ENCODE measurements at regions not wholly inside any gene's neighbourhood (a gene's known extent, or its start where the extent isn't known, plus 50 kb on each side); places are given as distances from the start of the nearest gene placed in this dataset.
A peak's percentile ranks its signal among the peaks of the same experiment; 100 is the strongest.
"Not testable (repeated sequence)": the region's sequence is repeated elsewhere in the genome, so short reads cannot be mapped to it uniquely, and the experiment has no call there.

DNA sequence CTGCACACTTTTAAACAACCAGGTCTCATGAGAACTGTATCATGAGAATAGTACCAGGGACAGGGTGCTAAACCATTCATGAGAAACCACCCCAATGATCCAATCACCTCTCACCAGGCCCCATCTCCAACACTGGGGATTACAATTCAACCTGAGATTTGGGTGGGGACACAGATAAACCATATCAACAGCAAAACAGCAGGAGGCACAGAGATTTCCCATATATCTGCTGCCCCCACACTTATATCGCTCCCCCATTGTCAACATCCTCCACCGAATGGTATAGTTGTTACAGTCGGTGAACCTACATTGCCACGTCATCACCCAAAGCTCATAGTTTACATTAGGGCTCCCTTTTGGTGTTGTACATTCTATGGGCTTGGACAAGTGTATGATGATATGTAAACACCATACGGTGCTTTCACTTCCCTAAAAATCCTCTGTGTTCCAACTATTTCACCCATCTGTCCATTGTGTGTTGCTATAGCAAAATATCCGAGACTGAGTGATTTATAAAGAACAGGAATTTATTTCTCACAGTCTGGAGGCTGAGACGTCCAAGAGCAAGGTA, 224.8 kb downstream of the FAM43A start:
- H3K4me1 ChIP-seq = no peaks in the 10 kb centered on the region
- TF ChIP-seq POLR2AphosphoS5 (IDR thresholded peaks at IDR 0.05) (no peak), POLR2A (IDR thresholded peaks at IDR 0.05) (no peak)
- TF ChIP-seq, protein P1, sequence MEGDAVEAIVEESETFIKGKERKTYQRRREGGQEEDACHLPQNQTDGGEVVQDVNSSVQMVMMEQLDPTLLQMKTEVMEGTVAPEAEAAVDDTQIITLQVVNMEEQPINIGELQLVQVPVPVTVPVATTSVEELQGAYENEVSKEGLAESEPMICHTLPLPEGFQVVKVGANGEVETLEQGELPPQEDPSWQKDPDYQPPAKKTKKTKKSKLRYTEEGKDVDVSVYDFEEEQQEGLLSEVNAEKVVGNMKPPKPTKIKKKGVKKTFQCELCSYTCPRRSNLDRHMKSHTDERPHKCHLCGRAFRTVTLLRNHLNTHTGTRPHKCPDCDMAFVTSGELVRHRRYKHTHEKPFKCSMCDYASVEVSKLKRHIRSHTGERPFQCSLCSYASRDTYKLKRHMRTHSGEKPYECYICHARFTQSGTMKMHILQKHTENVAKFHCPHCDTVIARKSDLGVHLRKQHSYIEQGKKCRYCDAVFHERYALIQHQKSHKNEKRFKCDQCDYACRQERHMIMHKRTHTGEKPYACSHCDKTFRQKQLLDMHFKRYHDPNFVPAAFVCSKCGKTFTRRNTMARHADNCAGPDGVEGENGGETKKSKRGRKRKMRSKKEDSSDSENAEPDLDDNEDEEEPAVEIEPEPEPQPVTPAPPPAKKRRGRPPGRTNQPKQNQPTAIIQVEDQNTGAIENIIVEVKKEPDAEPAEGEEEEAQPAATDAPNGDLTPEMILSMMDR (IDR thresholded peaks at IDR 0.05) = no peak
- no peaks in the 10 kb centered on the region for H3K9me3 ChIP-seq
- intact Hi-C loops (cut with DNase I; ENCODE audit: low total_unique reads) = no loop called here
- no peak overlapping the region for H3K27ac ChIP-seq
- no peak overlapping the region for H3K4me3 ChIP-seq
- no peak for DNase-seq (ENCODE audit: low spot score in 2 of 2)
- no peaks in the 10 kb centered on the region for H3K27me3 ChIP-seq
- H3K36me3 ChIP-seq = no peaks in the 10 kb centered on the region

DNA sequence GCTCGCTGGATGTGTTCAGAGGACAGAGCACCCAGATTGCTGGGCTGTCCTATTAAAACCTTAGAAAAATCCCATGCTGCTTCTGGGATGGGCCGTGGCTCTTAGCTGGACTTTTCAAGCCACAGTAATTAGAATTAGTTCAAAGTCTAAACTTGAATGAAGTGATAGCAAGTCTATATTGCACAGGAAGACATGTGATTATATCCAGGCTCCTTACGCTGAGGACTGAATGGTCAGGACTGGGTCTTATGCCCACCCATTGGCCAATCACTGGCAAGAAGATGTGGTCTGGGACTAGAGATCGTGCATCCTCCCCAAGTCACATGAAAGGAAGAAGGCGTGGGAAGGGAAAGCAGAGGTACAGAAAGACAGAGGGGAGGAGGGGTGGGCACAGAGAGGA, 227.6 kb downstream of the FAM43A start:
- Histone ChIP-seq H3K9me3 (peaks cover 0 to under 1% of the 10 kb centered on the region in 2 donors), H3K27me3 (no peaks in the 10 kb centered on the region), H3K4me1 (no peaks in the 10 kb centered on the region), H3K36me3 (no peaks in the 10 kb centered on the region), H3K27ac (no peak overlapping the region), H3K4me3 (no peak overlapping the region)
- no peak for DNase-seq (ENCODE audit: low spot score in 2 of 2)
- TF ChIP-seq POLR2AphosphoS5 (IDR thresholded peaks at IDR 0.05) = no peak
- no peak for TF ChIP-seq POLR2A (IDR thresholded peaks at IDR 0.05)
- TF ChIP-seq, protein P1 (IDR thresholded peaks at IDR 0.05) = no peak
- intact Hi-C loops (cut with DNase I; ENCODE audit: low total_unique reads) = no loop called here

DNA sequence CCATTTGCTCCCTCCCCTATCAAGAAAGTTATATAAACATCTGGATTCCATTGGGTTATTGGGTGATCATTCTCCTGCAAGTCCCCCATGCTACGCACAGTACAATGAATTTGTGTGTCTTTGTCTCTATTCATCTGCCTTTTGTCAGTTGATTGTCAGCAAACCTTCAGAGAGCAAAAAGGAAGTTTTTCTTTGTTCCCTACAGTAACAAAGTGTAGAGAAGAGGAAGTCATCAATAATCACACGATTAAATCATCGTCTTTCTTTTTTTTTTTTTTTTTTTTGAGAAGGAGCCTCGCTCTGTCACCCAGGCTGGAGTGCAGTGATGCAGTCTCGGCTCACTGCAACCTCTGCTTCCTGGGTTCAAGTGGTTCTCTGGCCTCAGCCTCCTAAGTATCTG, 239.2 kb downstream of the FAM43A start:
- H3K4me3 ChIP-seq; H3K4me1 ChIP-seq; H3K9me3 ChIP-seq; H3K27ac ChIP-seq; DNase-seq (ENCODE audit: low spot score in 2 of 2); intact Hi-C loops (cut with DNase I; ENCODE audit: low total_unique reads); H3K27me3 ChIP-seq; H3K36me3 ChIP-seq: not testable (repeated sequence)

DNA sequence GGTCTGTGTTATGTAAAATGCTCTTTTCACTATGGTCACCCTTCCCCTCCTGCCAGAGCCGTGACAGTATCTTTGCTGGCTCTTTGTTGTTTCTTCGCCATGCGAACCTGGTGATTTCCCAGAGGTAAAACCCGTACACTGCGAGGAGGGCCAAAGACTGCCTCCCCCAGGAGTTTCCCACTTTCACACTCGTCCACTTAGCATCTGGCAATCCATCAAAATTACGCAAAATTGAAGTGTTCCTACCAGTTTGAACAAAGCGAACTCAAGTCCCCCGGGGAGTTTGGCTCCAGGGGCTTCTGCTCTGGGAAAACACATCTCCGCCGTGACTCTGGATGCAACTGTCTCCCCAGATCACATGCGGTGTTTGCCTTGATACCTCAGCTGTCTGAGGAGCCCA, 239.9 kb downstream of the FAM43A start:
- TF ChIP-seq POLR2A (IDR thresholded peaks at IDR 0.05) (no peak), POLR2AphosphoS5 (IDR thresholded peaks at IDR 0.05) (no peak)
- TF ChIP-seq, protein P1 (IDR thresholded peaks at IDR 0.05) = no peak
- intact Hi-C loops (cut with DNase I; ENCODE audit: low total_unique reads) = no loop called here
- Histone ChIP-seq H3K4me1 (no peaks in the 10 kb centered on the region), H3K4me3 (no peak overlapping the region), H3K9me3 (no peaks in the 10 kb centered on the region), H3K36me3 (no peaks in the 10 kb centered on the region), H3K27ac (no peak overlapping the region), H3K27me3 (no peaks in the 10 kb centered on the region)
- no peak for DNase-seq (ENCODE audit: low spot score in 2 of 2)

DNA sequence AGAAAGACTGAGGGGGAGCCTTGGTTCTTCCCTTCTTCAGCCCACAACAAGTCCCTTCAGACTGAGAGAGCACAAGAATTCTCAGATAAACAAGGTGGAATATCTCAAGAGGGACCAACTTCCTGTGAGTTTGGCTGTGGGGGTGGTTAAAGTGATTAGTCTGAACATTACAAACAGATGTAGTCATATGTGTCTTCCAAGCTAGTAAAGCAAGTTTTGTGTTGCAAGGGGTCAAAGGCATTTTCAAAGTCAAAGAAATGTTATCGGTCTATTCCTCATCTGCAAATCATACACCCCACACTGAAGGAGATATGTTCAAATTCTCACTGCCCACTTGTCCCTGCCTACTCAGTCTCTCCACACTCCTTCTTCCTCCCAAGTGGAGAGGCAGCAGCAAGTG, 242.5 kb downstream of the FAM43A start:
- DNase-seq (ENCODE audit: low spot score in 2 of 2) = no peak
- peaks cover 0 to 9% of the 10 kb centered on the region in 2 donors for H3K4me1 ChIP-seq
- peaks cover 0 to 4% of the 10 kb centered on the region in 2 donors for H3K9me3 ChIP-seq
- H3K36me3 ChIP-seq = no peaks in the 10 kb centered on the region
- peak overlapping the region in 2 of 3 donors; percentile 23 to 52 for H3K4me3 ChIP-seq
- no peaks in the 10 kb centered on the region for H3K27me3 ChIP-seq
- H3K27ac ChIP-seq = peak overlapping the region; percentile 29 to 82
- intact Hi-C loops (cut with DNase I; ENCODE audit: low total_unique reads) = no loop called here
- TF ChIP-seq POLR2AphosphoS5 (IDR thresholded peaks at IDR 0.05) (no peak), POLR2A (IDR thresholded peaks at IDR 0.05) (no peak)

DNA sequence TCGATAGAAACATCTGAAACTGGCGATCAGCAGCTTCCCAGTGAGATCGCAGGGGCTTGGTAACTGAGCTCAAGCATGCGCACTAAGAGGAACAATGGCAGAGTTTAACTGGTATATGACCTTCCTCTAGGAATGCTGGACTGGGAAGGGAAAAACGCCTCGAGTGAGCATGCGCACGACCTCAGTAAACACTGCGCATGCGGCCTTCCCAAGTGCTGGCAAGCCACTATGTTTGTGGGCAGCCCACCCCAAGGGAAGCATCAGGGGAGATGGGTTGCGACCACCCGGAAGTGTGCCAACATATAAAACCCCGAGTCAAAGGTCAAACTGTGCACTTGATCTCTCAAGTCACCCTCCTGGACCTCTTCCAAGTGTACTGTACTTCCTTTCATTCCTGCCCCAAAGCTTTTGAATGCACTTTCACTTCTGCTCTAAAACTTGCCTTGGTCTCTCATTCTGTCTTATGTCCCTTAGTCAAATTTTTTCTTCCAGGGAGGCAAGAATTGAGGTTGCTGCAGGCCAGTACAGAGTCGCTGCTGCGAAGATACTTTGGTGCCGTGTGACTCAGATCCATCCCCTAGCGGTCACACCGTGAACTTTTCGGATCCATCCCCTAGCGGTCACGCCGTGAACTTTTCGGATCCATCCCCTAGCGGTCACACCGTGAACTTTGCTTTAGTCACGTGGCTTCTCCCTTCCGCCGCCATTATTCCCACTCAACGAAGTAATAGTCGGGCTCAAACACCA, 243.3 kb downstream of the FAM43A start:
- H3K9me3 ChIP-seq = peaks cover 0 to 4% of the 10 kb centered on the region in 2 donors

More for the DNA sequence above, 243.3 kb downstream of the FAM43A start:
- no peaks in the 10 kb centered on the region for H3K36me3 ChIP-seq
- TF ChIP-seq POLR2AphosphoS5 (IDR thresholded peaks at IDR 0.05) (peak in 1 of 3 donors; percentile 13), POLR2A (IDR thresholded peaks at IDR 0.05) (no peak)
- TF ChIP-seq, protein P1 (IDR thresholded peaks at IDR 0.05) = peak; percentile 88 to 99 (median 96)
- peak overlapping the region in 2 of 3 donors; percentile 23 to 52 for H3K4me3 ChIP-seq
- DNase-seq (ENCODE audit: low spot score in 2 of 2) = no peak
- intact Hi-C loops (cut with DNase I; ENCODE audit: low total_unique reads) = no loop called here
- H3K27me3 ChIP-seq = no peaks in the 10 kb centered on the region
- peak overlapping the region; percentile 29 to 82 for H3K27ac ChIP-seq
- peaks cover 0 to 9% of the 10 kb centered on the region in 2 donors for H3K4me1 ChIP-seq
